OCI-LY3 (cell line): ENCODE measurements at regions not wholly inside any gene's neighbourhood (a gene's known extent, or its start where the extent isn't known, plus 50 kb on each side); places are given as distances from the start of the nearest gene placed in this dataset.

Experiments
- CTCF ChIP-seq: fragments of 200-600, 300-600 bp; sonication (generic); IDR thresholded peaks from 2 replicates; pipeline ENCODE4 v1.5.1; 2014; ENCODE audit warnings: antibody characterized with exemption, low read length, low read depth
- EZH2phosphoT487 ChIP-seq: fragments of 200-600 bp; shearing (Covaris generic); IDR thresholded peaks from 2 replicates; pipeline ENCODE4 v1.6.1; 2018; ENCODE audit warnings: antibody characterized with exemption, mixed run types, low read depth

GRCh38 chr11:106224172-106224571, 146.7 kb downstream of the AASDHPPT start:
- no peak for TF ChIP-seq CTCF
- no peak for TF ChIP-seq EZH2phosphoT487
